ENCODE measurements at regions not wholly inside any gene's neighbourhood (a gene's known extent, or its start where the extent isn't known, plus 50 kb on each side); places are given as distances from the start of the nearest gene placed in this dataset.

DNA sequence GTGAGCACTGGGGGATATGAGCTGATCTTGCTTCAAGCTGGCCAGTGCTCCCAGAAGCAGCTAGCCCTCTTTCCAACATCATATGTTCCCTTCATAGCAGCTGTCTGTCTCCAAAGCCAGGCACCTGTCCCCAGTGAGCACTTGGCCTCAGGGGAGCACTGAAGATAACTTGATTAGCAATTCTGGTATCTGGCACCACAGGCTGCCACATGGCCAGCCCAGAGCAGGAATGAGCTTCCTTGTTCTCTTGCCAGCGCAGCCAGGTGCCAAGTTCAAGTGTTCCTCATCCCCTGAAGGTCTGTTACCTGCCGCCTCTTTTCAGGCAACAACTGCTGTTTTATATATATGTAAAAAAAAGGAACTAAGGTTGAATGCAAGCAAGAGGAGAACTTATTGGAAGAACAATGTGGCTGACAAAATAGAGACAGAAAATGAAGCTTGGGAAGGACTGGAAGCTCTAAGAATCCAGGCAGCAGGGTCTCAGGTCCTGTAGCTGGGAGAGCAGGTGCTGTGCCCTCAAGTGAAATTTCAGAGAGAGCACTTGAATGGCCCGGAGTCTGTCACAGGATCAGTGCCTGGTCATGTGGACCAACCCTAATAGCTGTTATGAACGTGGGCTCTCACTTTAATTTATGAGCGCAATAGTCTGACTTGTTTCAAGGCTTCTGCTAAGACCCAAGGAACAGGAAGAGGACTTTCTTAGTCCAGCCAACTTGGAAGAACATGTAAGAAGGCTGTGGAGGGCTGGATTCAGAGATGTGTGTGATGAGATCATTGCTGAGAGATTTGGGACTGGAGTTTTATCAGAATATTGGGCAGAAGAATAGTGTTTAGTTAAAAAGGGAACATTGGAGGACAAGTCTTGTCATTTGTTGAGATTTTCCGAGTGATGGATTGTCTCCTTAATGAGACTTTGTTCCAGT, 267.2 kb downstream of the GLRX3 start:
- no peak overlapping the region for H3K27ac Mint-ChIP-seq
- no peak for DNase-seq
- H3K27me3 Mint-ChIP-seq: peaks cover 4% of the 10 kb centered on the region
- no peaks in the 10 kb centered on the region for H3K4me1 Mint-ChIP-seq
- H3K36me3 Mint-ChIP-seq: no peaks in the 10 kb centered on the region
- CTCF ChIA-PET: no interaction called here
- no peak overlapping the region for H3K4me3 Mint-ChIP-seq
- H3K9me3 Mint-ChIP-seq: peaks cover 2% of the 10 kb centered on the region

DNA sequence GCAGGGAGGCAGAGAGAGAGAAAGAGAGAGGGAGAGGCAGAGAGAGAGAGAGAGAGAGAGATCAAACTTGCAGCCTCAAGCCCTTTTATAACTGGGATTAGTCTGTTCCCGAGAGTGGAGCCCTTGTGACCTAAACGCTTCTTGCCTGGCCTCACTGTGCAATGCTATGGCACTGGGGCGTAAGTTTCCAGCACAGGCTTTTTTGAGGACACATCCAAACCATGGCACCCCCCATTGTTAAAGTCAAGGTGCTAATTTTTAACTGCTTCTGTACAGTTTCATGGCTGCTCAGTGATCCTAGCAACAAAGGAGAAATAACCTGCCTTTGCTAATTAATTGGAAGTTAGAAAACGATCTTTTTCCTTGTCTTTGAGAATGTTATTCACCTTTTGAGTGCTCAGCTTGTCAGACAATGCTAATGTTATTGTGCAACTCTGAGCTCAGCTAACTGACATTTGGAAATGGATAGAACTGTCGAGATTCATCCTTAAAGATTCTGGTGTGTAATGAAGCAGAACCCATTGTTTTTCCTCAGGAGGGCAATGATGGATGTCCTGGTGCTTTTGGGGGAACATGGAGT, 268.4 kb downstream of the GLRX3 start:
- H3K9me3 Mint-ChIP-seq: peaks cover 2% of the 10 kb centered on the region
- no peaks in the 10 kb centered on the region for H3K36me3 Mint-ChIP-seq
- H3K27ac Mint-ChIP-seq: no peak overlapping the region
- no peaks in the 10 kb centered on the region for H3K4me1 Mint-ChIP-seq
- CTCF ChIA-PET: no interaction called here
- no peak for DNase-seq
- no peak overlapping the region for H3K4me3 Mint-ChIP-seq
- peaks cover 4% of the 10 kb centered on the region for H3K27me3 Mint-ChIP-seq

DNA sequence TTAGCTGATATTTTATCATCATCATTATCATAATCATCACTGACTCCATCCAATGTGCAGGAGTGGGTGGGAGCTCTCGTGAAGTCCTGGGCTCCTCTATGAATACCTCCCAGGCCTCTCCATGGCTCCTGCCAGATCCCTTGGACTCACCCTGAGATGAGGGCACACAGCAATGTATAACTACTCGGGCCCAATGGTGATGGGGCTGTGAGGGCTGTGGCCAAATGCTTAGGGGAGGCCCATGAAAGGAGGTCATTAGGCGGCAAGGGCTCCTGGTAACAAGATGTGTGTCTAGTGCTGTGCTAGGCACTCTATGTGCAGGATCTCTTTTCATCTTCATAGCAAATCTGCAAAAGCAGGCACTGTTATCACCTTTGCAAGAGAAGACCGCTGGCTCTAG, 270.9 kb downstream of the GLRX3 start:
- H3K27ac Mint-ChIP-seq: no peak overlapping the region
- no peaks in the 10 kb centered on the region for H3K4me1 Mint-ChIP-seq
- peaks cover 4% of the 10 kb centered on the region for H3K27me3 Mint-ChIP-seq
- no peaks in the 10 kb centered on the region for H3K36me3 Mint-ChIP-seq
- CTCF ChIA-PET: no interaction called here
- no peak for DNase-seq
- H3K4me3 Mint-ChIP-seq: no peak overlapping the region
- peaks cover 2% of the 10 kb centered on the region for H3K9me3 Mint-ChIP-seq

DNA sequence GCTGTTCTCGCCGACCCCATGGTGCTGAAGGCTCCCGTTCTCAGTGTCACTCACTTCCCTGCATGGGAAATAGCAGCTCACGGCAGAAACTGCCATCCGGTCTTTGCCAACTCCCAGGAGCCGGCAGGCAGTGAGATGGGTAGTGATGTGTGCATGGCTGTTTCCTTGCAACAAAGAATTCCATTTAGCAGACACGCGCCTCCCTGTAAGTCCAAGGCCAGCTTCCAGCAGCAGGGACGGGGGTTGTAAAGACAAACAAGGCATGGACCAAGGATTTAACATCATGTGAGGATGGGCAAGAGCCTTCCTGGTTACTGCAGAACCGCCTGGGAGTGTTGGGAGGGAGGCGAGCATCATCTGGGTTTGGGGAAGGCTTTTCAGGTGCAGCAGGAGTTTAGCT, 273.1 kb downstream of the GLRX3 start:
- no peak for DNase-seq
- Mint-ChIP-seq H3K4me3 (no peak overlapping the region), H3K27ac (no peak overlapping the region), H3K36me3 (no peaks in the 10 kb centered on the region), H3K4me1 (no peaks in the 10 kb centered on the region), H3K9me3 (peaks cover 2% of the 10 kb centered on the region), H3K27me3 (peaks cover under 1% of the 10 kb centered on the region)
- CTCF ChIA-PET: no interaction called here

DNA sequence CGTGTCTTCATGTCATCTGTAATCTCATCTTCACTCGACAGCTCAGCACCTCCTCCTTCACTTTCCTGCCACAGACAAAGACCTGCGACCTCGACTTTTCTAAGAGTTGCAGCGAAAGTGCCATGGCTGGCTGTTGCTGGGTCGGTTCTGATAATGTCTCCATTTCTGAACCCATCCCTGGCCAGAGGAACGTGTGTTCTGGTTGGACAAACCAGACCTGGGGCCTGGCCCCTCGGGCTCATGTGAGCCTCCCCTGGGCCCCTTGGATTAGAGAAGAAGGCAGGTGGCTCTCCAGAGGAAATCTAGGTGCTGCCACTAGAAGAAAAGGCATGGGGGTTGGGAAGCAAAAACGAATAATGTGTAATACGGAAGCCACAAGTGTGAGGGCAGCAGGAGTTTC, 273.7 kb downstream of the GLRX3 start:
- no peak overlapping the region for H3K27ac Mint-ChIP-seq
- CTCF ChIA-PET: no interaction called here
- DNase-seq: no peak

DNA sequence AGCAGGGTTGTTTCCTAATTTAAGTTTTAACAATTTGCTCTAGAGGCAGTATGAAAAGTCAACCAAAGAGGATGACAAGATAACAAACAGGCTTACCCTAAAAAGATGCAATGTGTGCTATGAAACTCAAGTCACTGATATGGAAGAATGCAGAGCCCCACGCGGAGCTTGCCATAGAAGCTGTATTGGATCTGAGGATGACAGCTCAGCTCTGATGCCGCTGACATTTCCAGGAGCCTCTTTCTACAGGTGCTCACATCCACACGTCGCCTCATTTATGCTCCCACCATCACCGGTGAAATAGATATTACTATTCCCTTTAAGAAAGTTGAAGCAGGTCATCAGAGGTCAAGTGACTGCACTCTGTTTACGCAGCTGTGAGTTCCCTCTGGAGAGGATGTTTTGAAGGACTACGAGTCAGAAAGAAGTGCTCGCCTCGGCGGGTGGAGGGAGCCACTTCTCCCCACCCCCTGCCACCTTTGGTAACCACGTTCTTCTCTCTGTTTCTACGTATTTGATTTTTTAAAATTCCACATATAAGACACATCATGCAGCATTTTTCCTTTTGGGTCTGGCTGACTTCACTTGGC, 275.4 kb downstream of the GLRX3 start:
- Mint-ChIP-seq H3K36me3 (no peaks in the 10 kb centered on the region), H3K27me3 (peaks cover 3% of the 10 kb centered on the region), H3K27ac (no peak overlapping the region), H3K4me3 (no peak overlapping the region), H3K4me1 (no peaks in the 10 kb centered on the region), H3K9me3 (peaks cover 2% of the 10 kb centered on the region)
- CTCF ChIA-PET: no interaction called here
- no peak for DNase-seq

More for the DNA sequence above, 273.7 kb downstream of the GLRX3 start:
- Mint-ChIP-seq H3K4me1 (no peaks in the 10 kb centered on the region), H3K27me3 (no peaks in the 10 kb centered on the region), H3K4me3 (no peak overlapping the region), H3K9me3 (peaks cover 2% of the 10 kb centered on the region), H3K36me3 (no peaks in the 10 kb centered on the region)

DNA sequence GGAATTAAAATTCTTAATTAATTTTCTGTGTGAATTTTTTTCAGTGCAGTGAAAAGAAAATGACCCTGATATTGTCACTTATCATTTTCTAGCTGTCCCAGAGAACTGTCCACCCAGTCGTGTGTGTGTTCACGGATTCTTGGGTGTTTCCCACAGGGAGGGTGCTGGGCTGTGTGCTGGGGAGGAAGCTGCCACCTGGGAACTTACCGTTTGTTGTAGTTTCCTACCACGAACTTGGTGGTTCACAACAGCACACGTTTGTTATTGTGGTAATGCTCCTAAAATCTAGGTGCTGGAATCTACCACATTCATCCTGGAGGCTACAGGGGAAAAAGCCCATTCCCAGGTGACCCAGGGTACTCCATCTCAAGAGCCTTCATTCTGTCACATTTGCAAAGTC, 276.1 kb downstream of the GLRX3 start:
- Mint-ChIP-seq H3K4me3 (no peak overlapping the region), H3K27ac (no peak overlapping the region), H3K36me3 (no peaks in the 10 kb centered on the region), H3K4me1 (no peaks in the 10 kb centered on the region), H3K9me3 (peaks cover 2% of the 10 kb centered on the region), H3K27me3 (peaks cover 3% of the 10 kb centered on the region)
- DNase-seq: no peak
- CTCF ChIA-PET: no interaction called here

DNA sequence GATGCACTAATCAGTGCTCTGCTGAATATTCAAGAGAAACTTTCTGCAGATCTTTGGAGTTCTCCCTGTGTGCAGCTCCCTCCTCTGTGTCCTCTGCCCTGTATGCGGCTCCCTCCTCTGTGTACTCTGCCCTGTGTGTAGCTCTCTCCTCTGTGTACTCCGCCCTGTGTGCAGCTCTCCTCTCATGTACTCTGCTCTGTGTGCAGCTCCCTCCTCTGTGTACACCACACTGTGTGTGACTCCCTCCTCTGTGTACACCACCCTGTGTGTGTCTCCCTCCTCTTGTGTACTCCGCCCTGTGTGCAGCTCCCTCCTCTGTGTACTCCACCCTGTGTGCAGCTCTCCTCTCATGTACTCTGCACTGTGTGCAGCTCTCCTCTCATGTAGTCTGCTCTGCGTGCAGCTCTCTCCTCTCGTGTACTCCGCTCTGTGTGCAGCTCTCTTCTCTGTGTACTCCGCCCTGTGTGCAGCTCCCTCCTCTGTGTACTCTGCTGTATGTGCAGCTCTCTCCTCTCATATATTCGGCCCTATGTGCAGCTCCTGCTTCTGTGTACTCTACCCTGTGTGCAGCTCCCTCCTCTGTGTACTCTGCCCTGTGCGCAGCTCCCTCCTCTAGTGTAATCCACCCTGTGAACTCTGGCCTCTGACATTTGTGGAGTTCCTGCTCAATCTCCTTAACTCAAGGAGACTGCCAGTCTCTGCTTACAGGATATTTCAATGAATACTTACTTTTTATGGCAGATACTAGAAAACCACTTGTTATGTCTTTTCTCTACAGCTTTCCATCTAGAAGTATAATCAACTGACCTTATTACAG, 280.4 kb downstream of the GLRX3 start:
- no peaks in the 10 kb centered on the region for H3K36me3 Mint-ChIP-seq
- no peaks in the 10 kb centered on the region for H3K4me1 Mint-ChIP-seq
- no peak for DNase-seq
- H3K27me3 Mint-ChIP-seq: peaks cover 3% of the 10 kb centered on the region
- no peaks in the 10 kb centered on the region for H3K9me3 Mint-ChIP-seq
- H3K4me3 Mint-ChIP-seq: no peak overlapping the region
- H3K27ac Mint-ChIP-seq: no peak overlapping the region
- CTCF ChIA-PET: no interaction called here

DNA sequence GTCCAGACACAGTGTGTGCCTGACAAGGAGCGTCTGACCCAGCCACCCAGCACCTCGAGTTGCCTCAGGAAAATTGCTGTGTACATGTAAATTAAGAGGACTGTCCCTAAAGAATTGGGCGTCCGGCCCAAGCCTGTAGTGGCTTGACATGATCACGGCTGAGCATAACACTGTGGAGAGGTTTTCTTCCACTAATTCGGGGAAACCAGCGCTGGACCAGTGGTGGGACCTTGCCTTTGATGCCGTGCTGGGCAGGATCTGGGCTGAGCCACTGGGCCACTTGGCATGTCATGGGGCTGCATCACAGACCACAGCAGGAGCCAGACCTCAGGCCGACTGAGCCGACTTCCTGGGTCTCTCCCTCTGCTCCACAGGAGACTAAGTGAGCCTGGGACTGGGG, 282.5 kb downstream of the GLRX3 start:
- peaks cover 3% of the 10 kb centered on the region for H3K9me3 Mint-ChIP-seq
- no peak overlapping the region for H3K4me3 Mint-ChIP-seq
- H3K27ac Mint-ChIP-seq: no peak overlapping the region
- H3K4me1 Mint-ChIP-seq: no peaks in the 10 kb centered on the region
- CTCF ChIA-PET: no interaction called here
- H3K36me3 Mint-ChIP-seq: no peaks in the 10 kb centered on the region
- no peak for DNase-seq
- peaks cover 3% of the 10 kb centered on the region for H3K27me3 Mint-ChIP-seq

DNA sequence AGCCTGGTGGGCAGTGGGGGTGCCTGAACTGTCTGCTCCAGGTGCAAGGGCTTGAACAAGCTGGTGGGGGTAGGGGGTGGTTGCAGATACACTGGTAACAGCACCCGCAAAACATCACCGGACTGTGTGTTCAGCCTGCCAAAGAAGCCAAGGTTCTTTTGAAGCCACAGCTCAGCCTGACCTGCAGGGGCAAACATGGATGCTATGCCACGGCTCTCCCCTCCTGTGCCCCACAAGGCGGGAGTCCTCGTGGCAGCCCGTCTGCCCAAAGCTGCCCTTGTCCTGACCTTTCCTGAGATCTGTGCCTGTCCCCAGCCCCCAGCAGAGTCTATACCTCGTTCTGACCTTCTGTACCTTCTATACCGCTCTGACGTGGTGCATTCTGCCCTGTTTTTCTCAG, 285.7 kb downstream of the GLRX3 start:
- Mint-ChIP-seq H3K27me3 (no peaks in the 10 kb centered on the region), H3K4me1 (no peaks in the 10 kb centered on the region), H3K36me3 (no peaks in the 10 kb centered on the region), H3K27ac (no peak overlapping the region), H3K9me3 (peaks cover 3% of the 10 kb centered on the region), H3K4me3 (no peak overlapping the region)
- DNase-seq: no peak
- CTCF ChIA-PET: no interaction called here

DNA sequence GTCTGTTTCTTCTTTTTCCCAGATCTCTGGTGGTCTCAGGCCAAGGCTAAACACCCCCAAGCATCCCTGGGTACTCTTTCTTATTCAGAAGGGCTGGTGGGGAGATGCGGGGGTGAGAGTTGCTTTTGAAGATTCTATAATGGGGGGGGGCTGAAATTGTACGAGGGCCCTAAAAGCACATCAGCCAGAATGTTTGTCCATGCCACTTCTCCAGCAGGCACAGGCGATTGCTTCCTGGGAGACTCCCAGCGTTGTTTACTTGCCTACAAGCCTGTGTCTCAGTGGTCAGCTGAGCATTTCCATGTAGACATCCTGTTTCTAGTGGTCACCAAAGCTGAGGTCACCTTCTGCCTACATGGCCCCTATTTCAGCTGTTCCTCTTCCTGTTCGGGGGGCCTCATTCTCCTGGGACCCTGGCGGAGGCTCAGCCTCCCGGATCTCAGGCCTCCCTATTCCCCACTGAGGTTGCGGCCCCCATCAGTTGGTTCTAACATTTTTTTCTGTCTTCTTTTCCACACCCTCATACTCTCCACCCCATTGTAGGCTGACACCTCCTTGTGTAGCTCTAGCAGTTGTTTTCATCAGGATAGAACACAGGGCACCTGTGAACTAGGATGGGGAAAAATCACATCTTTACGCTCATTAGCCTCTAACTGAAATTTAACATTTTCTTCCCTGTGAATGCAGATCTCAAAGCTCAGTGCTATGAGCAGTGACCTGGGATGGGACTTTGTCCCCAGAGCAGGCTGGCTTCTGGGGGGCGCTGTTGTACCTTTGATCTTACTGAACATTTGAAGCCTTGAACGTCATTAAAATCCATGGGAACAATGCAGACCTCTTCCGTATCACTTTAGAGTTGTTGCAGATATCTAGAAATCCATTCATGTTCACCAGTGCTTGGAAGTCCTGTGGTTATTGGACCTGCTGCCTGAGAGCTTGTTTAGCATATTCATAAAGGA, 286.5 kb downstream of the GLRX3 start:
- Mint-ChIP-seq H3K27me3 (no peaks in the 10 kb centered on the region), H3K27ac (no peak overlapping the region), H3K4me1 (no peaks in the 10 kb centered on the region), H3K36me3 (no peaks in the 10 kb centered on the region), H3K4me3 (no peak overlapping the region), H3K9me3 (peaks cover 3% of the 10 kb centered on the region)
- CTCF ChIA-PET: no interaction called here
- no peak for DNase-seq

DNA sequence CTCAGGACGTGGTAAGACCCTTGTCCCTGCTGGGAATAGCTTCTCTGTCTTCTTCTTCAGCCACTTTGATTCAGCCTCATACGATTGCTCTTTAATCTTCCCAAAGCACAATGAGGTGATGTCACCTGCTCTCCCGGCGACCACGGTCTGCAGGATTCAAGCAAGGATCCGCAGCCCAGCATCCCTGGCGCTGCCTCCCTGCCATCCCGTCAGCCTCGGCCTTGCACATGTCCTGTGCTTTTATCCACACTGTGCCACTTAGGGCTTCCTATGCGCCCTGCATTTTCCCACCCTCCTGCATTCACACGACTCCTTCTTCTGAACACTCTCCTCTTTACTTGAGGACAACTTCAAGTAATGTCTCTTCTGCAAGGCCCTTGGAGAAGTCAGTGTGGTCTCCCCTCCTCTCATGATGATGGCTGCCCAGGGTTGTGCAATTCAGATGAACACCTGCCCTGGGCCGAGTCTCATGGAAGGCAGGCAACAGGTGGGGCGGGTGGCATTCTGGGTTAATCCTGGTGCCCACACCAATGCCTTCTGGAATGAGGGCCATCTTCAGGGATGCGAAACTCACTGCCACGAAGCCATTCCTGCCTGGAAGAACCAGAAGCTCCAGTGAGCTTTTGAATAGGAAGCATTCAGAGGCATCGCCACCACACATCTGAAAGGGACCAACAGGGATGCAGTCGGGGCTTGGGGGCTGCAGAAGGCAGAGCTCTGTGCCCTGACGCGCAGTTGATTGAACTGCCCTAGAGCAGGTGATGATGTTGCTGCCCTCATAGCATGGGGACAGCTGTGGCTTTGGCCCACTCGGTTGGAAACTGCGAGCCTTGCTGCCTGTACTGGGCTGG, 287.5 kb downstream of the GLRX3 start:
- Mint-ChIP-seq H3K27ac (no peak overlapping the region), H3K4me3 (no peak overlapping the region), H3K9me3 (peaks cover 3% of the 10 kb centered on the region), H3K27me3 (no peaks in the 10 kb centered on the region), H3K36me3 (no peaks in the 10 kb centered on the region), H3K4me1 (no peaks in the 10 kb centered on the region)
- CTCF ChIA-PET: no interaction called here
- no peak for DNase-seq

DNA sequence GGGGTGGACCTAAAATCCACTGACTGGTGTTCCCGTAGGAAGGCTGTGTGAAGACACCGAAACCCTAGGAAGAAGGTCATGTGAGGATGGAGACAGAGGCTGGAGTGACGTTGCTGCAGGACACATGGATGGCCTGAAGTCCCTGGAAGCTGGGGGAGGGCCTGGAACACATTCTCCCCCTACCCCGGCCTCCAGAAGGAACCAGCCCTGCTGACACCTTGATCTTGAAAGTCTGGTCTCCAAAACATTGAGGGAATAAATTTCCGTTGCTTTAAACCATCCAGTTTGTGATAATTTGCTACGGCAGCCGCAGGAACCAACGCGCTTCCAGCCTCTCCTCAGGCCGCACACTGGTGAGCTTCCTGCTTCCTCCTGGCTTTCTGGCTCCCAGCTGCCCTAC, 288.2 kb downstream of the GLRX3 start:
- CTCF ChIA-PET: no interaction called here
- Mint-ChIP-seq H3K4me3 (no peak overlapping the region), H3K9me3 (peaks cover 3% of the 10 kb centered on the region), H3K27ac (no peak overlapping the region), H3K36me3 (no peaks in the 10 kb centered on the region), H3K4me1 (no peaks in the 10 kb centered on the region), H3K27me3 (no peaks in the 10 kb centered on the region)
- DNase-seq: no peak

Data from activated naive CD4-positive, alpha-beta T cell treated with anti-CD3 and anti-CD28 coated beads, Interleukin-2, amount 10 ng/mL, durations not matched to agents 7 days and 5 days (primary cell).